Activated T-helper 2 cell treated with anti-CD3 and anti-CD28 coated beads, Interferon-gamma antibody, Interleukin-2, Interleukin-4, amounts not matched to agents 10 μg/mL and 5 μg/mL and 100 μg/mL, durations not matched to agents 14 hours and 24 hours and 36 hours (primary cell): ENCODE measurements at regions not wholly inside any gene's neighbourhood (a gene's known extent, or its start where the extent isn't known, plus 50 kb on each side); places are given as distances from the start of the nearest gene placed in this dataset.
A peak's percentile ranks its signal among the peaks of the same experiment; 100 is the strongest.
"Not testable (repeated sequence)": the region's sequence is repeated elsewhere in the genome, so short reads cannot be mapped to it uniquely, and the experiment has no call there.

Source experiments
- DNase-seq: peaks from one replicate; pipeline ENCODE4 v3.0.0; 2021; ENCODE audit warnings: low spot score
- H3K27ac Mint-ChIP-seq: one replicate; pipeline ENCODE4 v1.8.0; 2021; ENCODE audit warnings: mixed read lengths
- H3K27me3 Mint-ChIP-seq: one replicate; pipeline ENCODE4 v1.8.0; 2021; ENCODE audit warnings: low read depth, mixed read lengths
- H3K36me3 Mint-ChIP-seq: one replicate; pipeline ENCODE4 v1.8.0; 2021; ENCODE audit warnings: low read depth, mixed read lengths
- H3K4me1 Mint-ChIP-seq: one replicate; pipeline ENCODE4 v1.8.0; 2021; ENCODE audit warnings: low read depth, mixed read lengths
- H3K4me3 Mint-ChIP-seq: one replicate; pipeline ENCODE4 v1.8.0; 2021; ENCODE audit warnings: low read depth, mild to moderate bottlenecking, moderate library complexity, mixed read lengths
- H3K9me3 Mint-ChIP-seq: one replicate; pipeline ENCODE4 v1.8.0; 2021; ENCODE audit warnings: mixed read lengths
- intact Hi-C: fragments of 100-400 bp; cut with micrococcal nuclease; formaldehyde crosslinking; loops from one replicate; pipeline ENCODE4 v1.15.1; 2023

GRCh38 chr22:44572414-44573207 lies 74.6 kb upstream of the RTL6 start:
- no peaks in the 10 kb centered on the region for H3K36me3 Mint-ChIP-seq
- no peaks in the 10 kb centered on the region for H3K9me3 Mint-ChIP-seq
- DNase-seq, result no peak
- intact Hi-C loops, result no loop called here
- H3K27ac Mint-ChIP-seq, result no peak overlapping the region
- H3K27me3 Mint-ChIP-seq, result peaks cover 9% of the 10 kb centered on the region
- H3K4me1 Mint-ChIP-seq, result no peaks in the 10 kb centered on the region
- no peak overlapping the region for H3K4me3 Mint-ChIP-seq

GRCh38 chr22:44571566-44572413 lies 73.8 kb upstream of the RTL6 start:
- Mint-ChIP-seq H3K36me3 (no peaks in the 10 kb centered on the region), H3K27me3 (peaks cover 9% of the 10 kb centered on the region), H3K9me3 (no peaks in the 10 kb centered on the region), H3K4me1 (no peaks in the 10 kb centered on the region), H3K27ac (no peak overlapping the region), H3K4me3 (no peak overlapping the region)
- intact Hi-C loops, result no loop called here
- DNase-seq, result no peak

- no peak for DNase-seq
- no peaks in the 10 kb centered on the region for H3K4me1 Mint-ChIP-seq
- H3K36me3 Mint-ChIP-seq, result no peaks in the 10 kb centered on the region
- no peaks in the 10 kb centered on the region for H3K9me3 Mint-ChIP-seq
- H3K27me3 Mint-ChIP-seq, result peaks cover 13% of the 10 kb centered on the region
- H3K4me3 Mint-ChIP-seq, result no peak overlapping the region
- intact Hi-C loops, result no loop called here
- no peak overlapping the region for H3K27ac Mint-ChIP-seq
These were observed 72.7 kb upstream of the RTL6 start for GRCh38 chr22:44570476-44571445.

GRCh38 chr22:44569561-44569991 lies 71.5 kb upstream of the RTL6 start:
- intact Hi-C loops, result no loop called here

GRCh38 chr22:44567846-44568493 lies 69.9 kb upstream of the RTL6 start:
- intact Hi-C loops, result no loop called here
- DNase-seq, result peak; percentile 28
- Mint-ChIP-seq H3K36me3 (no peaks in the 10 kb centered on the region), H3K4me1 (no peaks in the 10 kb centered on the region), H3K4me3 (no peak overlapping the region), H3K27me3 (peaks cover 13% of the 10 kb centered on the region), H3K9me3 (no peaks in the 10 kb centered on the region), H3K27ac (no peak overlapping the region)

More at GRCh38 chr22:44569561-44569991, 71.5 kb upstream of the RTL6 start:
- H3K27me3 Mint-ChIP-seq, result peaks cover 7% of the 10 kb centered on the region
- no peaks in the 10 kb centered on the region for H3K9me3 Mint-ChIP-seq
- no peaks in the 10 kb centered on the region for H3K36me3 Mint-ChIP-seq
- no peaks in the 10 kb centered on the region for H3K4me1 Mint-ChIP-seq
- DNase-seq, result no peak
- H3K4me3 Mint-ChIP-seq, result no peak overlapping the region
- H3K27ac Mint-ChIP-seq, result no peak overlapping the region

GRCh38 chr22:44567378-44567841 lies 69.4 kb upstream of the RTL6 start:
- H3K9me3 Mint-ChIP-seq, H3K4me3 Mint-ChIP-seq, H3K27ac Mint-ChIP-seq, intact Hi-C loops, DNase-seq, H3K36me3 Mint-ChIP-seq, H3K4me1 Mint-ChIP-seq: not testable (repeated sequence)
- H3K27me3 Mint-ChIP-seq, result peaks cover 13% of the 10 kb centered on the region

GRCh38 chr22:44566911-44567310 lies 68.9 kb upstream of the RTL6 start:
- Mint-ChIP-seq H3K27ac (no peak overlapping the region), H3K9me3 (no peaks in the 10 kb centered on the region), H3K4me1 (no peaks in the 10 kb centered on the region), H3K4me3 (no peak overlapping the region), H3K27me3 (peaks cover 15% of the 10 kb centered on the region), H3K36me3 (no peaks in the 10 kb centered on the region)
- DNase-seq, result no peak
- intact Hi-C loops, result no loop called here

- H3K4me3 Mint-ChIP-seq, intact Hi-C loops: not testable (repeated sequence)
These were observed 64.6 kb upstream of the RTL6 start for GRCh38 chr22:44562651-44563050.

GRCh38 chr22:44561139-44561840 lies 63.3 kb upstream of the RTL6 start:
- Mint-ChIP-seq H3K4me3 (no peak overlapping the region), H3K27ac (no peak overlapping the region), H3K9me3 (no peaks in the 10 kb centered on the region), H3K36me3 (no peaks in the 10 kb centered on the region), H3K27me3 (peaks cover 30% of the 10 kb centered on the region), H3K4me1 (no peaks in the 10 kb centered on the region)
- no peak for DNase-seq
- intact Hi-C loops, result no loop called here

More at GRCh38 chr22:44562651-44563050, 64.6 kb upstream of the RTL6 start:
- H3K4me1 Mint-ChIP-seq, DNase-seq, H3K27ac Mint-ChIP-seq, H3K36me3 Mint-ChIP-seq, H3K9me3 Mint-ChIP-seq: not testable (repeated sequence)
- peaks cover 25% of the 10 kb centered on the region for H3K27me3 Mint-ChIP-seq

- peaks cover 24% of the 10 kb centered on the region for H3K27me3 Mint-ChIP-seq
- intact Hi-C loops, H3K4me3 Mint-ChIP-seq, H3K9me3 Mint-ChIP-seq, H3K36me3 Mint-ChIP-seq, H3K4me1 Mint-ChIP-seq, H3K27ac Mint-ChIP-seq, DNase-seq: not testable (repeated sequence)
These were observed 60.6 kb upstream of the RTL6 start for GRCh38 chr22:44558671-44559070.

- DNase-seq, H3K4me3 Mint-ChIP-seq, intact Hi-C loops, H3K9me3 Mint-ChIP-seq, H3K36me3 Mint-ChIP-seq, H3K4me1 Mint-ChIP-seq, H3K27ac Mint-ChIP-seq: not testable (repeated sequence)
- peaks cover 22% of the 10 kb centered on the region for H3K27me3 Mint-ChIP-seq
These were observed 59.8 kb upstream of the RTL6 start for GRCh38 chr22:44557872-44558271.
